HG03442 (cell line): ENCODE measurements at regions not wholly inside any gene's neighbourhood (a gene's known extent, or its start where the extent isn't known, plus 50 kb on each side); places are given as distances from the start of the nearest gene placed in this dataset.
"Not testable (repeated sequence)": the region's sequence is repeated elsewhere in the genome, so short reads cannot be mapped to it uniquely, and the experiment has no call there.

ENCODE experiments used
- ATAC-seq: cut with Tn5 transposase; IDR thresholded peaks from one replicate; pipeline ENCODE4 v1.9.1; 2021; ENCODE audit warnings: mild to moderate bottlenecking, moderate library complexity; ENCODE audit not compliant: unreplicated experiment

DNA sequence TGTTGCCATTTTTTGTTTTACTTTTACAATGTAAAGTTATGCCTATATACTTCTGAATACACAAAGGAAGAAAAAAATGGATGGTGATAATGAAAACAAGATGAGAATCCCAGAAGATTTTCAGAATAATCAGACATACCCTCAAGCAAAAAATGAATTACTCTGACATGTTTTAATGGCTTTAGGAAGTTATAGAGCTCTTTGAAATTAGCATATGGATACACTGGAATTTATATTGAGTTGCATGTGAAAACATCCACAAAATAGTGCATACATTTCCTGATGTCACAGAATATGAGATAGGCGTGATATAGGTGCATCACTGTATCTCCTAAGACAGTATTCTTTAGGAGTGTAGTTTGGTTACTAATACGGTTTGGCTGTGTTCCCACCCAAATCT is 351.3 kb downstream of the SLC7A11 start:
- ATAC-seq, result no peak

DNA sequence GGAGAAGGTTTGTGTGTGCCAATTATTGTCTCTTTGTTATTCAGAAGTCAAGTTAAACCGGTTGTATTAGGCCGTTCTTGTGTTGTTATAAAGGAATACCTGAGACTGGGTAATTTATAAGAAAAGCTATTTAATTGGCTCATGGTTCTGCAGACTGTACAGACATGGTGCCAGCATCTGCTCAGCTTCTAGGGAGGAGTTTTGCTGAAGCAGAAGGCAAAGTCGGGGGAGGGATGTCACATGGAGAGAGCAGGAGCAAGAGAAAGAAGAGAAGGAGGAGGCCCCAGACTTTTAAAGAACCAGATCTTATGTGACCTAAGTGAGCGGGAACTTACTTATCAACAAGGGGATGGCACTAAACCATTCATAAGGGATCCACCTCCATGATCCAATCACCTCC is 349.3 kb upstream of the PCDH18 start:
- no peak for ATAC-seq

DNA sequence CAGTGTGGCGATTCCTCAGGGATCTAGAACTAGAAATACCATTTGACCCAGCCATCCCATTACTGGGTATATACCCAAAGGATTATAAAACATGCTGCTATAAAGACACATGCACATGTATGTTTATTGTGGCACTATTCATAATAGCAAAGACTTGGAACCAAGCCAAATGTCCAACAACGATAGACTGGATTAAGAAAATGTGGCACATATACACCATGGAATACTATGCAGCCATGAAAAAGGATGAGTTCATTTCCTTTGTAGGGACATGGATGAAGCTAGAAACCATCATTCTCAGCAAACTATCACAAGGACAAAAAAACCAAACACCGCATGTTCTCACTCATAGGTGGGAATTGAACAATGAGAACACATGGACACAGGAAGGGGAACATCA is 335.8 kb upstream of the PCDH18 start:
- not testable (repeated sequence) for ATAC-seq

- no peak for ATAC-seq
Measured at GRCh38 chr4:137866671-137867070, 334.4 kb upstream of the PCDH18 start.

DNA sequence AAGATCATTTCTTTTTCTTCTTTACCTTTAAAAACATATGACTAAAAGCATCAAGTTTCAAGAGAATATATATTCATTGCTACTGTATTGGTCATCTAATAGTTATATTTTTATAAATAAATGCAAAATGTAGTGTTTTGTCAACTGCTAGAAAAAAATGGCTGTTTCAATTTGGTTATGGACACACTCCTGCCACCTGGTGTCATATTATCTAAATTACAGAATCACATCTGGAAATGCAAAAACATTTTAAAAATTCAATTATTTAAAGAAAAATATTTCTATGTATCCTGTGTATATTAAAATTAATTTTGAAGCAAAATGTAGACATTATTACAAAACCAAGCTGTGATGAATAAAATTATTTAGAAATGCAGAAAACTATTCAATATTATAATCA is 329.4 kb upstream of the PCDH18 start:
- ATAC-seq, result no peak

DNA sequence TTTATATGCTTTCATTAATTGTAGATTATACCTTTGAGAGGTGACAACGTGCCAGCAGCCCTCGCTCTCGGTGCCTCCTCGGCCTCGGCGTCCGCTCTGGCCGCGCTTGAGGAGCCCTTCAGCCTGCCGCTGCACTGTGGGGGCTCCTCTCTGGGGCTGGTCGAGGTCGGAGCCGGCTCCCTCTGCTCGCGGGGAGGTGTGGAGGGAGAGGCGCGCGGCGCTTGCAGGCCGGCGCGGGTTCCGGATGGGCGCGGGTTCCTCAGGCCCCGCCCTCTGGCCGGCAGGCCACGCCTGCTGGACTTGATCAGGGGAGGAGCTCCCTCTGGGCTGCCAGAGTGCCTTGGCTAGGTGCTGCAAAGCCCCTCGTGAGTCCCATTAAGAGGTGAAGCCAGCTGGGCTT is 321.1 kb upstream of the PCDH18 start:
- no peak for ATAC-seq

GRCh38 chr4:137852326-137852725 is 320.0 kb upstream of the PCDH18 start:
- no peak for ATAC-seq

- no peak for ATAC-seq
Measured at GRCh38 chr4:137851435-137851834, 319.1 kb upstream of the PCDH18 start.

DNA sequence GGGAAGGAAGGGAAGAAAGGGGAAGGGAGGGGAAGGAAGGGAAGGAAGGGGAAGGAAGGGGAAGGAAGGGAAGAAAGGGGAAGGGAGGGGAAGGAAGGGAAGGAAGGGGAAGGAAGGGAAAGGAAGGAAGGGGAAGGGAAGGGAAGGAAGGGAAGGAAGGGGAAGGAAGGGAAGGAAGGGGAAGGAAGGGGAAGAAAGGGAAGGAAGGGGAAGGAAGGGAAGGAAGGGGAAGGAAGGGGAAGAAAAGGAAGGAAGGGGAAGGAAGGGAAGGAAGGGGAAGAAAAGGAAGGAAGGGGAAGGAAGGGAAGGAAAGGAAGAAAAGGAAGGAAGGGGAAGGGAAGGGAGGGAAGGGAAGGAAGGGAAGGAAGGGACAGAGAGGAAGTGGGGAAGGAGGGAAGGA is 295.7 kb upstream of the PCDH18 start:
- not testable (repeated sequence) for ATAC-seq

DNA sequence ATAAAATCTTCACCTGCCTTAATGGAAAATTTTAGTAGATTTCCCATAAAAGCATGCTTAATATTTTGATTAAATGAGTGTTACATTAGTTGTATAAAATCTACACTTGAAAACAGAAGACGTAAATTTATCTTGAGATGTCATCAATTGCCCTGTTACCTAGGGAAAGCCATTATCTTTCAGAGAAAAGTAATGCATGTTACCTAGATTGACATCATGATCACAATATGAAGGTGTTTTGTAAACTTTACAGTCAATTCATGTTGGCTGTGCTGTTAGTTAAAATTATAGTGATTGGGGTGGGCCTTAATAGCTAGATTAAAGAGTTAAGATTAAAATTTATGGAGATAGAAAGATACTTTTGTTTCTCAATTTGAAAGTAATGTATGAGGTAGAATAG is 293.2 kb upstream of the PCDH18 start:
- no peak for ATAC-seq

DNA sequence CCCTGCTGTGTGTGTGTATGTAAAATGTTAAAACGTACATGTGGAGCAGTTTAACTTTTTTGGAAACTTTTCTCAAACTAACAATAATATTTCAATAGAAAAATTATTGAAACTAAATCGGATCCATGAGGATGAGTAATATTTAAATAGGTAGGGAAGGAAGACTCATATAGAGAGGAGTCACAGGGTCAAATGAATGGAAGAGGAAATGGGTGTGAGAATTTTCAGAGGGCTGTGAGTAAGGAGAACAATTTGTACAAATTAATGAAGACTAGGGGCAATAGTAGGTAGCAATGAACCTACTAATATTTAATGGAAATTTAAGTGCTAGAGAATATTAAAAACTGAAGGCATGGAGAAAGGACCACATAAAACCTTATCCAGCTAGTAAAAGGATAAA is 290.7 kb upstream of the PCDH18 start:
- ATAC-seq, result no peak

GRCh38 chr4:137819964-137820383 is 287.7 kb upstream of the PCDH18 start:
- ATAC-seq, result peak; percentile 82

GRCh38 chr4:137812258-137812657 is 280.0 kb upstream of the PCDH18 start:
- ATAC-seq, result no peak

- ATAC-seq, result no peak
Measured at GRCh38 chr4:137806420-137806819, 274.1 kb upstream of the PCDH18 start.

GRCh38 chr4:137804906-137805495 is 272.7 kb upstream of the PCDH18 start:
- no peak for ATAC-seq

DNA sequence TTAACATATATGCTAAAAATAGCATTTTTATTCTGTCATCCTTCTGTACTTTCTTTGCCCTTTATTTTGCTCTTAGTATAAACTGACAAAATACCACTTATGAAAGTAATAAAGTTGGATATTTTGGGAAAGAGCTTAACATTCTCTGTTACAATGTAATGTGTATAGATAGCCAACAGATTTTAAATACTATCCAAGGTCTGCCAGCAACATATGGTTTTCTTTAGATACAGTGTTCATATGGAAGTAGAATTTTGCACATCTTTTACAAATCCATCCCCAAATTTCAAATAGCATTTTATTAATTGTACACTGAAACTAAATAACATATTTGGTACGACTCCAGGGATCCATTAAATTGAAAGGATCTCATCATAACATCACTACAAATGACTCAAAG is 268.6 kb upstream of the PCDH18 start:
- no peak for ATAC-seq

DNA sequence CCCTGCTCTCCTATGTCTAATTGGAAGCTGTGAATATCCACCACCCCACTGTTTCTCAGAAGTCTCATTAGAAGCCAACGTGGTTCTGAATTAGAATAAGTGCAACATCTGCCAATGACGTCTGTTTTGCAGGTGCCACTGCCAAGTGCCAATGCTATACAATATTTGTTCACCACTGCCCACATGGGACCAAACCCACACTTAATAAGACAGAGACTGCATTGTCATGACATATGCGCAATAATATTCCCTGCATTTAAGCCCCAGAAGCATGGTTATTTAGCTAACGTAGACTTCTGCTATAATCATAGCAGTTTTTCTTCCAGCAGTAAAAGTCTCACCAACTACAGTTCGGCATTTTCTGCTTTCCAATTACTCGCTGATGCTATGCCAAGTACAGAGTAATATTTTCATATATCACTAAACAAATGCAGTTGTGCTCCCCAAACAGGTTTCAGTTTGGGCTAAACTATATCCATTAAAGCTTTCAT is 262.5 kb upstream of the PCDH18 start:
- ATAC-seq, result no peak

- ATAC-seq, result not testable (repeated sequence)
Measured at GRCh38 chr4:137789263-137789662, 257.0 kb upstream of the PCDH18 start.

DNA sequence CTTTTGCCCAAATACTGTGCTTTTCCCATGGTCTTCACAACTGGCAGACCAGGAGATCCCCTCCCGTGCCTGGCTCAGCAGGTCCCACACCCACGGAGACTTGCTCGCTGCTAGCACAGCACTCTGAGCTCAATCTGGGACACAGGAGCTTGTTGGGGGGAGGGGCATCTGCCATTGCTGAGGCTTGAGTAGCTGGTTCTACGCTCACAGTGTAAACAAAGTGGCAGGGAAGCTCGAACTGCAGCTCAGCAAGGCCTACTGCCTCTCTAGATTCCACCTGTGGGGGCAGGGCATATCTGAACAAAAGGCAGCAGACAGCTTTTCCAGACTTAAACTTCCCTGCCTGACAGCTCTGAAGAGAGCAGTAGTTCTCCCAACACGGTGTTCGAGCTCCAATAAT is 251.6 kb upstream of the PCDH18 start:
- ATAC-seq, result not testable (repeated sequence)

GRCh38 chr4:137775701-137776100 is 243.4 kb upstream of the PCDH18 start:
- no peak for ATAC-seq

- ATAC-seq, result no peak
Measured at GRCh38 chr4:137774501-137774900, 242.2 kb upstream of the PCDH18 start.

DNA sequence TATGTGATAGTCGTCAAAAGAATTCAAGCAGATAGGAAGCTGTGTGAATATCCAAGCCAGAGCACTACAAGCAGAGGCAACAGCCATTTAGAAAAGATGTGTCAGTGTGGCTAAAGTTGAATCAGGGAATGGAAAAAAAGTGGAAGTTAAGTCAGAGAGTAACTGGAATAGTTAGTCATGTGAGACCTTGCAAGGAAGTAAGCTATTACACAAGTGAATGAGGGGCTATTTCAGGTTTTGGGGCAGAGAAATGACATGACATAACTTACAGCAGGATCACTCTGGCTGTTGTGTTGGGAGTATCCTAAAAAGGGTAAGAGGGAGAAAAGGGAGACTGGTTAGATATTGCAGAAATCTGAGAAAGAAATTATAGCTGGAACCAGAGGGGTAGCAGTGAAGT is 236.6 kb upstream of the PCDH18 start:
- no peak for ATAC-seq

GRCh38 chr4:137768196-137768595 is 235.9 kb upstream of the PCDH18 start:
- ATAC-seq, result no peak
